ENCODE measurements at regions not wholly inside any gene's neighbourhood (a gene's known extent, or its start where the extent isn't known, plus 50 kb on each side); places are given as distances from the start of the nearest gene placed in this dataset.

- Histone ChIP-seq H3K4me2 (ENCODE audit: insufficient read depth, insufficient read length, low read length) (no peak overlapping the region), H3K4me1 (ENCODE audit: insufficient read depth, low read length) (no peaks in the 10 kb centered on the region), H4K5ac (ENCODE audit: insufficient read length, low read depth, low read length) (no peak overlapping the region), H2BK20ac (ENCODE audit: low read depth, low read length, poor library complexity, severe bottlenecking) (no peak overlapping the region), H3K18ac (ENCODE audit: insufficient read length, low read depth, low read length) (no peak overlapping the region), H3K9me3 (ENCODE audit: control insufficient read depth, low read depth, low read length) (no peaks in the 10 kb centered on the region), H2AFZ (ENCODE audit: low read length) (no peak overlapping the region), H3T11ph (ENCODE audit: low read length) (no peak overlapping the region), H2BK5ac (ENCODE audit: insufficient read length, low read length) (no peak overlapping the region), H4K20me1 (ENCODE audit: control insufficient read depth, insufficient read depth, insufficient read length) (no peaks in the 10 kb centered on the region), H3K14ac (ENCODE audit: insufficient read depth, low read length) (no peak overlapping the region), H4K91ac (ENCODE audit: insufficient read length, low read depth, low read length) (no peak overlapping the region), H3K56ac (ENCODE audit: insufficient read length, low read depth, low read length) (no peak overlapping the region), H2BK12ac (ENCODE audit: insufficient read length, low read depth, low read length) (no peak overlapping the region), H2BK120ac (ENCODE audit: low read depth, low read length, poor library complexity, severe bottlenecking) (no peak overlapping the region), H3K79me1 (ENCODE audit: insufficient read depth, low read depth, low read length, poor library complexity, severe bottlenecking) (no peaks in the 10 kb centered on the region), H3K27ac (ENCODE audit: insufficient read length, low read depth, low read length) (no peak overlapping the region), H3K79me2 (ENCODE audit: insufficient read depth, low read length) (no peaks in the 10 kb centered on the region), H3K23me2 (ENCODE audit: insufficient read length, low read depth, low read length, poor library complexity, severe bottlenecking) (no peaks in the 10 kb centered on the region), H2AK5ac (ENCODE audit: insufficient read length, low read length) (no peak overlapping the region), H2BK15ac (ENCODE audit: low read depth, low read length) (no peak overlapping the region), H4K8ac (replicated peaks; ENCODE audit: insufficient read length, low read depth, low read length) (no peak overlapping the region), H3K9ac (ENCODE audit: extremely low read depth, insufficient read length, low read length) (no peak overlapping the region), H3K4ac (ENCODE audit: low read depth, low read length) (no peak overlapping the region), H3K23ac (ENCODE audit: insufficient read length, low read depth, low read length) (no peak overlapping the region), H3K27me3 (ENCODE audit: insufficient read depth, low read length) (no peaks in the 10 kb centered on the region)
- no CpG with 5 or more reads among the region's 3 CpGs for WGBS (ENCODE audit: extremely low coverage, insufficient read length, low lambda C conversion rate)
- no peak for TF ChIP-seq CTCF (conservative IDR thresholded peaks at IDR 0.05)
- no peaks in the 10 kb centered on the region for H3K36me3 Mint-ChIP-seq (ENCODE audit: insufficient read depth in 1 of 3, low read depth in 3 of 3)
- no peak for DNase-seq
- H3K4me3 Mint-ChIP-seq = no peak overlapping the region
- H3K27me3 Mint-ChIP-seq (ENCODE audit: low read depth) = no peaks in the 10 kb centered on the region
- no peak overlapping the region for H3K27ac Mint-ChIP-seq
- no peaks in the 10 kb centered on the region for H3K9me3 Mint-ChIP-seq
- H3K4me1 Mint-ChIP-seq = no peaks in the 10 kb centered on the region; a peak in 1 of 4 replicates
Observed at GRCh38 chr13:63999614-64000305, 2584.1 kb upstream of the PCDH20 start.
